Kidney (tissue), 13 donors: ENCODE measurements at regions not wholly inside any gene's neighbourhood (a gene's known extent, or its start where the extent isn't known, plus 50 kb on each side); places are given as distances from the start of the nearest gene placed in this dataset.

Experiments used
- DNase-seq, 5 donors: peaks; one replicate each; pipeline ENCODE4 v3.0.0-alpha.2; 2013 to 2020
- FAIRE-seq: peaks from 2 replicates; lab custom pipeline; 2012; peaks lifted over from hg19 to GRCh38; lab: Jason Lieb, UNC
- H3K27ac ChIP-seq, 2 donors: one replicate each; pipeline ENCODE4 v1.7.0; 2013; ENCODE audit warnings: low read depth in 2 of 2, low read length in 2 of 2, inconsistent platforms in 1 of 2
- H3K27me3 ChIP-seq: one replicate; pipeline ENCODE4 v1.7.1; 2013; ENCODE audit warnings: low read length, inconsistent platforms; ENCODE audit not compliant: control insufficient read depth, insufficient read depth
- H3K36me3 ChIP-seq, 3 donors: one replicate each; pipeline versions ENCODE4 v1.7.0 to v1.7.1; 2013; ENCODE audit warnings: low read length in 3 of 3, control low read depth in 1 of 3, inconsistent platforms in 1 of 3; ENCODE audit not compliant: insufficient read depth in 3 of 3, control insufficient read depth in 2 of 3
- H3K4me1 ChIP-seq, 3 donors: one replicate each; pipeline versions ENCODE4 v1.7.0 to v1.7.1; 2013; ENCODE audit warnings: low read length in 3 of 3, inconsistent platforms in 1 of 3, low read depth in 1 of 3; ENCODE audit not compliant: control insufficient read depth in 2 of 3, insufficient read depth in 2 of 3
- H3K4me3 ChIP-seq, 3 donors: one replicate each; pipeline versions ENCODE4 v1.7.0 to v1.8.1; 2013; ENCODE audit warnings: low read length in 3 of 3, control low read depth in 1 of 3, inconsistent platforms in 1 of 3
- H3K9ac ChIP-seq, 3 donors: one replicate each; pipeline versions ENCODE4 v1.7.0 to v1.7.1; 2013; ENCODE audit warnings: low read length in 3 of 3, control low read depth in 1 of 3, inconsistent platforms in 1 of 3
- H3K9me3 ChIP-seq, 3 donors: one replicate each; pipeline versions ENCODE4 v1.7.0 to v1.7.1; 2013; ENCODE audit warnings: low read length in 3 of 3, control low read depth in 1 of 3, inconsistent platforms in 1 of 3; ENCODE audit not compliant: control insufficient read depth in 2 of 3, insufficient read depth in 1 of 3
- intact Hi-C: fragments of 100-400 bp; cut with DNase I; formaldehyde crosslinking; loops from one replicate; pipeline ENCODE4 v1.11.1; 2022
- TF ChIP-seq, protein P1 (sequence below): IDR thresholded peaks from 3 replicates; pipeline ENCODE4 v1.5.1; 2012; ENCODE audit warnings: mild to moderate bottlenecking, moderate library complexity, borderline replicate concordance; ENCODE audit not compliant: insufficient read depth; ENCODE audit errors: extremely low read depth
- donor health status: control.
- donor health status: control.
- donor health status: control.
- donor health status: control.
- donor health status: control.
- donor health status: DM: yes; HTN: yes; CAD: no.
- donor health status: Normal renal cell carcinoma (clear cell type).

DNA sequence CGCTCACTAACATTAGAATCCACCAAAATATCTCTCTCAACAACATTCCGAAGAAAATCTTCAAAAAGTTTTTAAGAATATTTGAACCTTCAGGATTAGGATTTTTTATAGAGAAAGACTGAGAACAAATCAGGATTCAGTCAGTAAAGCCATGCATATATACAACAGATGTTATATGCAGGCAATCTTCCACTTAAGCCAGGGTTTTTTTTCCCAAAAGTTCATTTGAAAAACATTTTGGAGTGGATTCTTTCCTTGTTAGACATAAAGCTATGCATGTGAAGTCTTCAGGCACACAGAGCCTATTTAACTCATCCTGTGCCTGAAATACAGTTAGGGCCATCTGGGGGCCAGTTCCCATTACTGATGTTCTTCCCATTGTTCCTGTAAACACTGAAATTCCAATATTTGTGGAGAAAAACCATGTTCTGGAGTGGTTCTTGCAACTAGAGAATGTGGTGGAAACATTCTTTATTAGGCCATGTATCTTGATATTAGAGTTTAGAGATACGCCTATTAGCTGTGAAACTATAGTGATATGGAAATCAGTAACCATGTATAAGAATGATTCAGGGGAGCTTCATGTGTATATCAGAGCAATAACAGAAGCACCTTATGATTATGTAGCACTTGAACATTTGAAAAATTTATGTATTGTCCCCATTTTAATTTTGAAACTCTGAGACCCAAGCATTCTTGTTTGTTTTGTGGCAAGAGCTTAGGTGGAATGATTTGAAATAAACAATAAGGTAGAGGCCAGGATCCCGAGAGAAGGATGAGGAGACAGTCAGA is 61.7 kb downstream of the PLEKHG1 start:
- intact Hi-C loops: no loop called here
- Histone ChIP-seq H3K36me3 (no peaks in the 10 kb centered on the region), H3K9ac (no peak overlapping the region), H3K4me1 (peaks cover 0 to 3% (median 3%) of the 10 kb centered on the region in 3 donors), H3K9me3 (no peaks in the 10 kb centered on the region), H3K4me3 (no peak overlapping the region), H3K27me3 (no peaks in the 10 kb centered on the region), H3K27ac (no peak overlapping the region)
- DNase-seq: no peak
- TF ChIP-seq, protein P1, sequence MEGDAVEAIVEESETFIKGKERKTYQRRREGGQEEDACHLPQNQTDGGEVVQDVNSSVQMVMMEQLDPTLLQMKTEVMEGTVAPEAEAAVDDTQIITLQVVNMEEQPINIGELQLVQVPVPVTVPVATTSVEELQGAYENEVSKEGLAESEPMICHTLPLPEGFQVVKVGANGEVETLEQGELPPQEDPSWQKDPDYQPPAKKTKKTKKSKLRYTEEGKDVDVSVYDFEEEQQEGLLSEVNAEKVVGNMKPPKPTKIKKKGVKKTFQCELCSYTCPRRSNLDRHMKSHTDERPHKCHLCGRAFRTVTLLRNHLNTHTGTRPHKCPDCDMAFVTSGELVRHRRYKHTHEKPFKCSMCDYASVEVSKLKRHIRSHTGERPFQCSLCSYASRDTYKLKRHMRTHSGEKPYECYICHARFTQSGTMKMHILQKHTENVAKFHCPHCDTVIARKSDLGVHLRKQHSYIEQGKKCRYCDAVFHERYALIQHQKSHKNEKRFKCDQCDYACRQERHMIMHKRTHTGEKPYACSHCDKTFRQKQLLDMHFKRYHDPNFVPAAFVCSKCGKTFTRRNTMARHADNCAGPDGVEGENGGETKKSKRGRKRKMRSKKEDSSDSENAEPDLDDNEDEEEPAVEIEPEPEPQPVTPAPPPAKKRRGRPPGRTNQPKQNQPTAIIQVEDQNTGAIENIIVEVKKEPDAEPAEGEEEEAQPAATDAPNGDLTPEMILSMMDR: no peak
- no peak for FAIRE-seq

DNA sequence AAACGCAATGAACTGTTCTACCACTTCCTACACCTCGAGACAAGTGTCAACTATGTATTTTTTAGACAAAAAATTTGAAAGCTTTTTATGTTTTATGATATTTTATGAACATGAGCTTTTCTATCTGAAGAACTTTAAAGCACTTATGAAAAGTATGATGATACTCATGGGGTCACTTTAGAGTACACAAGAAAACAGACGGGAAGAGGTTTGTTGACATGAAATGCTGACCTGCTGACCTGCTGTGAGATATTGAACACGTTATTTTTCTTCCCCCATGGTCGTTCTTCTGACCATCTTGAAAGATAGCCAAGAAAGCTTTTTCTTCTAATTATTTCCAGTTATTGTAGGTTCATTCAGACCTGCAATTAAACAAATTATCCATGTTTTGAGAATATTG is 63.1 kb downstream of the PLEKHG1 start:
- FAIRE-seq (no peak), DNase-seq (no peak)
- H3K9me3 ChIP-seq: no peaks in the 10 kb centered on the region
- H3K4me1 ChIP-seq: peaks cover 2 to 6% (median 3%) of the 10 kb centered on the region in 3 donors
- TF ChIP-seq, protein P1: no peak
- H3K9ac ChIP-seq: no peak overlapping the region
- intact Hi-C loops: no loop called here
- H3K27me3 ChIP-seq: no peaks in the 10 kb centered on the region
- H3K27ac ChIP-seq: no peak overlapping the region
- no peak overlapping the region for H3K4me3 ChIP-seq
- no peaks in the 10 kb centered on the region for H3K36me3 ChIP-seq

DNA sequence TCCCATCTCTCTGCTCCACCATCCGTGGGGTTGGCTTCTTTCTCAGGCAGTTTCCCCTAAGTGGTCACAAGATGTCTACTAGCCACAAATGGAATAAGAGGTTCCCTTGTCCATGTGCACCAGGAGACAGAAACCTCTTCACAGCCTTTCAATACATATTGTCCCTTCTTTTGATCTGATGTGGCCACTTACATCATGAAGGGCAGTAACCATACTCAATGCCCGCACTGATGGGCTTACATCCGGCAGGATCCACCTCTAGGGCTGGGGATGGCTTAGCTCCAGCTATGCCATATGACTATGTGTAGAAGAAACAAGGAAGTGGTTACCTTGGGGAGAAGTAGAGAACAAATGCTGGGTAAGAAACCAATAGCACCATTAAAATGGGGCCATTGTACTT is 64.4 kb downstream of the PLEKHG1 start:
- H3K27ac ChIP-seq: no peak overlapping the region

More for the DNA sequence above, 64.4 kb downstream of the PLEKHG1 start:
- TF ChIP-seq, protein P1: no peak
- H3K27me3 ChIP-seq: no peaks in the 10 kb centered on the region
- FAIRE-seq (no peak), DNase-seq (no peak)
- intact Hi-C loops: no loop called here
- no peaks in the 10 kb centered on the region for H3K9me3 ChIP-seq
- peaks cover 8 to 12% (median 12%) of the 10 kb centered on the region in 3 donors for H3K4me1 ChIP-seq
- H3K9ac ChIP-seq: no peak overlapping the region
- no peak overlapping the region for H3K4me3 ChIP-seq
- H3K36me3 ChIP-seq: no peaks in the 10 kb centered on the region
